Osteoblast (primary cell): ENCODE measurements at regions not wholly inside any gene's neighbourhood (a gene's known extent, or its start where the extent isn't known, plus 50 kb on each side); places are given as distances from the start of the nearest gene placed in this dataset.

Experiments
- DNase-seq: peaks from one replicate; pipeline ENCODE4 v3.0.0; 2011; ENCODE audit warnings: low spot score, mixed read lengths; ENCODE audit not compliant: insufficient read length; ENCODE audit errors: missing footprints
- H2AFZ ChIP-seq: 2 replicates; pipeline ENCODE4 v1.6.0; 2011; ENCODE audit warnings: mild to moderate bottlenecking, low read length
- H3K27ac ChIP-seq: 2 replicates; pipeline ENCODE4 v1.5.1; 2011; ENCODE audit warnings: mild to moderate bottlenecking, low read depth, low read length, moderate library complexity
- H3K27me3 ChIP-seq: 2 replicates; pipeline ENCODE4 v1.6.0; 2012; ENCODE audit warnings: mild to moderate bottlenecking, control low read depth, inconsistent platforms, low read length, moderate library complexity; ENCODE audit not compliant: insufficient read depth
- H3K36me3 ChIP-seq: 2 replicates; pipeline ENCODE4 v1.5.1; 2011; ENCODE audit warnings: mild to moderate bottlenecking, low read length, control low read depth, moderate library complexity; ENCODE audit not compliant: insufficient read depth
- H3K4me1 ChIP-seq: 2 replicates; pipeline ENCODE4 v1.5.1; 2011; ENCODE audit warnings: mild to moderate bottlenecking, low read length, control low read depth, moderate library complexity; ENCODE audit not compliant: insufficient read depth
- H3K4me2 ChIP-seq: 2 replicates; pipeline ENCODE4 v1.6.0; 2011; ENCODE audit warnings: mild to moderate bottlenecking, low read length; ENCODE audit not compliant: insufficient read depth
- H3K4me3 ChIP-seq: fragments of 200-600 bp; sonication (generic); 3 replicates; pipeline ENCODE4 v1.5.1; 2012; ENCODE audit warnings: mild to moderate bottlenecking, low read length, inconsistent platforms; ENCODE audit not compliant: insufficient read depth
- H3K79me2 ChIP-seq: 2 replicates; pipeline ENCODE4 v1.6.0; 2012; ENCODE audit warnings: mild to moderate bottlenecking, low read length, control low read depth, inconsistent platforms; ENCODE audit not compliant: insufficient read depth
- H3K9me3 ChIP-seq: 2 replicates; pipeline ENCODE4 v1.5.1; 2011; ENCODE audit warnings: low read depth, low read length, control low read depth
- H4K20me1 ChIP-seq: 2 replicates; pipeline ENCODE4 v1.6.0; 2012; ENCODE audit warnings: mild to moderate bottlenecking, low read length, control low read depth; ENCODE audit not compliant: insufficient read depth
- CTCF ChIP-seq: IDR thresholded peaks from 2 replicates; pipeline ENCODE4 v1.5.1; 2011; ENCODE audit warnings: mild to moderate bottlenecking, low read depth, low read length, moderate library complexity; ENCODE audit errors: extremely low read depth

DNA sequence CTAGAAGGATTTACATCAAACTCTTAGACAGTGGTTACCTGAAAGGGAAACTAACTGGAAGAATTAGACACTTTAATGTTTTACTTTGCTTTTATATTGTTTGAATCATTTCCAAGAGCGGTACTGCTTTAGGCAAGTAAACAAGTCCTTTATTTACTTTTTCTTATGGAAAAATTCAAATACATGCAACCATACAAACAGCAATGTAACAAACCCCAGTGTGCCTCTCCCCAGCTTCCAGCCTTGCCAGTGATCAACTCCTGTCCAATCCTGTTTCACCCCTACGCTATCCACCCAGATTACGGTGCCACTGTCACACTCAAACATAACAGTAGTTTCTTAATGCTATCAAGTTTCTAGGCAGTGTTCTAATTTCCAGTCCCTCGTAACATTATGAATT is 85.9 kb downstream of the C16orf95 start:
- H3K4me1 ChIP-seq: peaks cover 14% of the 10 kb centered on the region
- H3K36me3 ChIP-seq: no peaks in the 10 kb centered on the region
- no peaks in the 10 kb centered on the region for H3K79me2 ChIP-seq
- H3K4me3 ChIP-seq: no peak overlapping the region
- DNase-seq: no peak
- H3K9me3 ChIP-seq: peaks cover 5% of the 10 kb centered on the region
- no peaks in the 10 kb centered on the region for H4K20me1 ChIP-seq
- no peak overlapping the region for H2AFZ ChIP-seq
- no peak for TF ChIP-seq CTCF
- H3K27ac ChIP-seq: no peak overlapping the region
- H3K27me3 ChIP-seq: no peaks in the 10 kb centered on the region
- H3K4me2 ChIP-seq: no peak overlapping the region

- Histone ChIP-seq H4K20me1 (no peaks in the 10 kb centered on the region), H3K36me3 (no peaks in the 10 kb centered on the region), H3K27me3 (no peaks in the 10 kb centered on the region), H2AFZ (no peak overlapping the region), H3K4me3 (no peak overlapping the region), H3K79me2 (no peaks in the 10 kb centered on the region), H3K9me3 (peaks cover 5% of the 10 kb centered on the region), H3K4me1 (peaks cover 12% of the 10 kb centered on the region), H3K4me2 (no peak overlapping the region), H3K27ac (no peak overlapping the region)
- no peak for TF ChIP-seq CTCF
- no peak for DNase-seq
Measured at GRCh38 chr16:87231911-87232310, 85.3 kb downstream of the C16orf95 start.

DNA sequence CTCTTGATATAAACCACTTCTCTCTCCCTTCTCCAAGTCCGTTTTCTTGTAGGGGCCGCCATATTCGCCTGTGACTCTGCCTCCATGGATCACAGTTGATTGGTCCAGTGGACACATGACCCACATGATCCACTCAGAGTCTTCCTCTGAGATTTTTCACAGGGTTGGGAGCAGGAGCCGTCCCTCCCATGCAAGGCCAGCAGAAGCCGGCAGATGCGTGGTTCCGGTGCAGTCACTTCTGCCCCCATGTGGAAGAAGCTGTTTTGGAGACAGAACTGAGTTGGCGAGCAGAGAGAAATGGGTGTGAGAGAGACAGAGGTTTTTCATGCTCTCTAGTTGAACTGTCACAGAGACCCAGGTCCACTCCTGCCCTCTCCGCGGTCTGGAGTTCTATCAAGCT is 83.3 kb downstream of the C16orf95 start:
- H2AFZ ChIP-seq: no peak overlapping the region
- peak; percentile 56 for TF ChIP-seq CTCF
- peak; percentile 78 for DNase-seq
- no peak overlapping the region for H3K27ac ChIP-seq
- no peaks in the 10 kb centered on the region for H3K79me2 ChIP-seq
- H3K36me3 ChIP-seq: no peaks in the 10 kb centered on the region
- H3K27me3 ChIP-seq: no peaks in the 10 kb centered on the region
- no peaks in the 10 kb centered on the region for H4K20me1 ChIP-seq
- H3K4me3 ChIP-seq: no peak overlapping the region
- H3K4me1 ChIP-seq: no peaks in the 10 kb centered on the region
- peaks cover 5% of the 10 kb centered on the region for H3K9me3 ChIP-seq
- H3K4me2 ChIP-seq: no peak overlapping the region

DNA sequence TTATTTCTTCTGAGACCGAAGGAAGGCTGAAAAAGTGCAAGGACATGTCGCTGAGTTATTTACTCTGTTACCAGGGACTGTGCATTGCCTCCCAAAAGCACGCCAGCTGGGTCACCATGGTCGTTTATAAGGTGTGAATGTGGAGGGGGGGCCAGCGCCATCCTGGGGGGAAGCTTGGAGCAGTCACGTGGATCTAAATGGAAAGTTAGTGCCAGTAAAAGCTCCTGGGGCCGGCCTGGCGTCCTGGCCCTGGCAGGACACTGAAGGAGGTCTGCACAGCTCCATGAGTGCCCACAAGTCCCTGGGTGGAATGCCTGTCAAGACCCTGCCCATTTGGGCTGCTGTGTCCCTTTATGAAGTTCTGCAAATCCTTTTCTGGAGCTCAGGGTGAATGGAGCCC is 82.6 kb downstream of the C16orf95 start:
- Histone ChIP-seq H3K27ac (no peak overlapping the region), H3K36me3 (no peaks in the 10 kb centered on the region), H3K79me2 (no peaks in the 10 kb centered on the region), H3K4me1 (no peaks in the 10 kb centered on the region), H3K27me3 (no peaks in the 10 kb centered on the region), H3K4me2 (no peak overlapping the region), H2AFZ (no peak overlapping the region), H4K20me1 (no peaks in the 10 kb centered on the region), H3K4me3 (no peak overlapping the region), H3K9me3 (peaks cover 5% of the 10 kb centered on the region)
- TF ChIP-seq CTCF: no peak
- no peak for DNase-seq
